EL (cell line): ENCODE measurements at regions not wholly inside any gene's neighbourhood (a gene's known extent, or its start where the extent isn't known, plus 50 kb on each side); places are given as distances from the start of the nearest gene placed in this dataset.
"Not testable (repeated sequence)": the region's sequence is repeated elsewhere in the genome, so short reads cannot be mapped to it uniquely, and the experiment has no call there.

ENCODE experiments used
- DNase-seq: peaks from one replicate; pipeline ENCODE4 v3.0.0-alpha.2; 2016

- DNase-seq, result not testable (repeated sequence)
Observed at GRCh38 chr4:121616449-121616848, 80.3 kb downstream of the ANXA5 start.

- DNase-seq, result no peak
Observed at GRCh38 chr4:121614101-121614500, 82.7 kb downstream of the ANXA5 start.

GRCh38 chr4:121599049-121599448 is 97.7 kb downstream of the ANXA5 start:
- no peak for DNase-seq

- DNase-seq, result peak; percentile 24
Observed at GRCh38 chr4:121597346-121597934, 99.3 kb downstream of the ANXA5 start.

GRCh38 chr4:121594796-121595526 is 101.8 kb downstream of the ANXA5 start:
- peak; percentile 62 for DNase-seq

GRCh38 chr4:121593760-121594159 is 103.0 kb downstream of the ANXA5 start:
- DNase-seq, result no peak

- DNase-seq, result not testable (repeated sequence)
Observed at GRCh38 chr4:121592257-121592656, 104.5 kb downstream of the ANXA5 start.

- DNase-seq, result no peak
Observed at GRCh38 chr4:121584836-121585235, 111.9 kb downstream of the ANXA5 start.

- no peak for DNase-seq
Observed at GRCh38 chr4:121583396-121583795, 113.4 kb downstream of the ANXA5 start.

- DNase-seq, result no peak
Observed at GRCh38 chr4:121582296-121582695, 114.5 kb downstream of the ANXA5 start.

- not testable (repeated sequence) for DNase-seq
Observed at GRCh38 chr4:121575392-121575791, 121.4 kb downstream of the ANXA5 start.

- no peak for DNase-seq
Observed at GRCh38 chr4:121574618-121575017, 122.2 kb downstream of the ANXA5 start.

GRCh38 chr4:121567748-121568147 is 129.0 kb downstream of the ANXA5 start:
- no peak for DNase-seq

- DNase-seq, result peak; percentile 18
Observed at GRCh38 chr4:121564840-121565375, 131.9 kb downstream of the ANXA5 start.

- DNase-seq, result no peak
Observed at GRCh38 chr4:121562811-121563210, 134.0 kb downstream of the ANXA5 start.

GRCh38 chr4:121555315-121556107 is 141.3 kb downstream of the ANXA5 start:
- DNase-seq, result no peak

- DNase-seq, result no peak
Observed at GRCh38 chr4:121554382-121554781, 142.4 kb downstream of the ANXA5 start.

GRCh38 chr4:121551881-121552280 is 144.9 kb downstream of the ANXA5 start:
- DNase-seq, result no peak

GRCh38 chr4:121551271-121551670 is 145.5 kb downstream of the ANXA5 start:
- DNase-seq, result peak; percentile 2

- no peak for DNase-seq
Observed at GRCh38 chr4:121541696-121542095, 155.1 kb downstream of the ANXA5 start.

- no peak for DNase-seq
Observed at GRCh38 chr4:121535351-121535750, 154.5 kb upstream of the QRFPR start.

- no peak for DNase-seq
Observed at GRCh38 chr4:121534187-121534586, 153.4 kb upstream of the QRFPR start.

- DNase-seq, result no peak
Observed at GRCh38 chr4:121526509-121526908, 145.7 kb upstream of the QRFPR start.
